ENCODE measurements at regions not wholly inside any gene's neighbourhood (a gene's known extent, or its start where the extent isn't known, plus 50 kb on each side); places are given as distances from the start of the nearest gene placed in this dataset.

DNA sequence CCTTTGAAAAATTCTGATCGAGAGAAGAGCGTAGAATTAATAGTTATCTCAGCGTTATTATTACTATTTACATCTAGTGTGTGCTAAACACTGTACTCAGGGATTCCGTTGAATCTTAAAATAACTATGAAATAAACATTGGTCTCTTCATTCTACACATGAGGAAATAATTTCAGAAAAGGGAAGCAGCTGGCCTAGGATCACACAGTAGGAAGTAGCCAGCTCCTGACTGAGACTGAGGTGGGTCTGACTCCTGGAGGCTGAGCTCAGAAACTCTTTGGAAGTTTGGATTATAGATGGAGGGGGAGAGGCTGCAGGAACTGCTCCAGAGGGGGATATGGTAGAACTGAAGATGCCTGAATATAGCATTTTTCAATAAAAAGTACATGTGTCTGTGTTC is 183.9 kb upstream of the WDR11 start:
- 41 to 52% methylated on average over 4 of the region's 4 CpGs for WGBS, 2 donors
- no peak for DNase-seq (ENCODE audit: low spot score in 2 of 2)
- Histone ChIP-seq H3K27me3 (no peaks in the 10 kb centered on the region), H3K4me3 (no peak overlapping the region), H3K36me3 (no peaks in the 10 kb centered on the region), H3K4me1 (no peaks in the 10 kb centered on the region), H3K9me3 (peaks cover 0 to 4% (median 0%) of the 10 kb centered on the region in 4 donors), H3K27ac (no peak overlapping the region)
- TF ChIP-seq POLR2A (IDR thresholded peaks at IDR 0.05) (no peak), EP300 (IDR thresholded peaks at IDR 0.05) (no peak)
- TF ChIP-seq, protein P1, sequence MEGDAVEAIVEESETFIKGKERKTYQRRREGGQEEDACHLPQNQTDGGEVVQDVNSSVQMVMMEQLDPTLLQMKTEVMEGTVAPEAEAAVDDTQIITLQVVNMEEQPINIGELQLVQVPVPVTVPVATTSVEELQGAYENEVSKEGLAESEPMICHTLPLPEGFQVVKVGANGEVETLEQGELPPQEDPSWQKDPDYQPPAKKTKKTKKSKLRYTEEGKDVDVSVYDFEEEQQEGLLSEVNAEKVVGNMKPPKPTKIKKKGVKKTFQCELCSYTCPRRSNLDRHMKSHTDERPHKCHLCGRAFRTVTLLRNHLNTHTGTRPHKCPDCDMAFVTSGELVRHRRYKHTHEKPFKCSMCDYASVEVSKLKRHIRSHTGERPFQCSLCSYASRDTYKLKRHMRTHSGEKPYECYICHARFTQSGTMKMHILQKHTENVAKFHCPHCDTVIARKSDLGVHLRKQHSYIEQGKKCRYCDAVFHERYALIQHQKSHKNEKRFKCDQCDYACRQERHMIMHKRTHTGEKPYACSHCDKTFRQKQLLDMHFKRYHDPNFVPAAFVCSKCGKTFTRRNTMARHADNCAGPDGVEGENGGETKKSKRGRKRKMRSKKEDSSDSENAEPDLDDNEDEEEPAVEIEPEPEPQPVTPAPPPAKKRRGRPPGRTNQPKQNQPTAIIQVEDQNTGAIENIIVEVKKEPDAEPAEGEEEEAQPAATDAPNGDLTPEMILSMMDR (IDR thresholded peaks at IDR 0.05) = no peak

DNA sequence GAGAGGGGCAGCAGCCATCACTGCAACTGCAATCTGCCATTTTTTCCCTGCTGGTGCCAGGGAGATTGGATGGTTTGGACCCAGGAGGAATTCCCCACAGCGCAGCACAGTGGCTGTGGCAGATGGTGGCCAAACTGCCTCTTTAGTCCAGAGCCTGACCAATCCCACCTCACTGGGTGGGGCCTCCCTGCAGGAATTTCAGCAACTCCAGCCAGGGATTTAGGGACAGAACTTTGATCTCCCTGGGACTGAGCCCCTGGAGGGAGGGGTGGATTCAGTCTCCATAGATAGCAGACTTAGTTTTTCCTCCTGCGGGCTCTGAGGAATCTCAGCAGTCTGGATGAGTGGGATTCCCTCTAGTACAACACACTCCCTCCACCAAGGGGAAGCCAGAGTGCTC is 179.7 kb upstream of the WDR11 start:
- Histone ChIP-seq H3K9me3 (peaks cover 0 to 20% (median 0%) of the 10 kb centered on the region in 4 donors), H3K27me3 (no peaks in the 10 kb centered on the region), H3K36me3 (no peaks in the 10 kb centered on the region), H3K4me1 (no peaks in the 10 kb centered on the region), H3K27ac (no peak overlapping the region), H3K4me3 (no peak overlapping the region)
- 93 to 100% methylated on average over 1 to 2 of the region's 2 CpGs for WGBS, 2 donors
- no peak for DNase-seq (ENCODE audit: low spot score in 2 of 2)
- TF ChIP-seq EP300 (IDR thresholded peaks at IDR 0.05) = no peak
- no peak for TF ChIP-seq POLR2A (IDR thresholded peaks at IDR 0.05)
- TF ChIP-seq, protein P1 (IDR thresholded peaks at IDR 0.05) = no peak

DNA sequence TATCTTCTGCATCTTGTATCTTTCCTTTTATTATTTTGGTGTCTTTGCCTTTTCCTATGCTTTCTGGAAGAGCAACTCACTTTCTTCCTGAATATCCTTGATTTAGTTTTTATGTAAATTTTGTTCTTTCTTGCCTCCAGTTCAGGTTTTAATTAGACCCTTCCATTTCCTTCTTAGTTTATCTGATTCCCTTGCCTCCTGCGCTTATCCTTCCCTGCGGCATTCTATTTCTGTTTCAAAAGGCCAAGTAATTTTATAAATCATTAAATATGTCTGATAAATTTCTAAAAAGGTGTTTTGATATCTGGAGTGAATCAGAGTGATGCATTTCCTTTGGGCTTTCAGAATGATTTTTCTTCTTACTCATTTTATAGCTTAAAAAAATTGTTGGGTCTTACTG is 167.7 kb upstream of the WDR11 start:
- H3K36me3 ChIP-seq = no peaks in the 10 kb centered on the region
- no peaks in the 10 kb centered on the region for H3K4me1 ChIP-seq
- H3K27me3 ChIP-seq = no peaks in the 10 kb centered on the region
- H3K9me3 ChIP-seq = peaks cover 0 to 2% (median 0%) of the 10 kb centered on the region in 4 donors
- H3K27ac ChIP-seq = no peak overlapping the region
- no peak for DNase-seq (ENCODE audit: low spot score in 2 of 2)
- 70 to 89% methylated on average over 2 of the region's 2 CpGs for WGBS, 2 donors
- TF ChIP-seq EP300 (IDR thresholded peaks at IDR 0.05) (no peak), POLR2A (IDR thresholded peaks at IDR 0.05) (no peak)
- TF ChIP-seq, protein P1 (IDR thresholded peaks at IDR 0.05) = no peak
- H3K4me3 ChIP-seq = no peak overlapping the region

DNA sequence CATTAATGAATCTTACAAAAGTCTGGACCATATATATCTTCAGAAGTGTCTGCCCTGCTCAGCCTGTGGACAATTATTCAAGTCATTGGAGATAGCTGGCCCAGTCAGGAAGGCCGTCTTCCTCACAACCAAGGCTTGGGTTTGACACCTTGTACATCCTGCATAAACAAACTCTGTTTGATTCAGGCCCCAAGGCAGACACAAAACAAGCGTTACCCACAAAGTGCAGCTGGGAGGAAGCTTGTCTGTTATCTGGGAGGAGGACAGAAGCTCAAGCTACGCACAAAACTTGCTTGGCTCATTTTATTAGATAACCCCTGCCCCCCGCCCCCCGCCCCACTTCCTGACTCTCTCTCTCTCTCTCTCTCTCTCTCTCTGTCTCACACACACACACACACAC is 166.9 kb upstream of the WDR11 start:
- DNase-seq (ENCODE audit: low spot score in 2 of 2) = no peak
- no peaks in the 10 kb centered on the region for H3K27me3 ChIP-seq
- no peak overlapping the region for H3K4me3 ChIP-seq
- no peak overlapping the region for H3K27ac ChIP-seq
- TF ChIP-seq POLR2A (IDR thresholded peaks at IDR 0.05) = no peak
- TF ChIP-seq, protein P1 (IDR thresholded peaks at IDR 0.05) = no peak
- no peak for TF ChIP-seq EP300 (IDR thresholded peaks at IDR 0.05)
- 17 to 24% methylated on average over 3 of the region's 5 CpGs for WGBS, 2 donors
- no peaks in the 10 kb centered on the region for H3K4me1 ChIP-seq
- no peaks in the 10 kb centered on the region for H3K9me3 ChIP-seq
- no peaks in the 10 kb centered on the region for H3K36me3 ChIP-seq

DNA sequence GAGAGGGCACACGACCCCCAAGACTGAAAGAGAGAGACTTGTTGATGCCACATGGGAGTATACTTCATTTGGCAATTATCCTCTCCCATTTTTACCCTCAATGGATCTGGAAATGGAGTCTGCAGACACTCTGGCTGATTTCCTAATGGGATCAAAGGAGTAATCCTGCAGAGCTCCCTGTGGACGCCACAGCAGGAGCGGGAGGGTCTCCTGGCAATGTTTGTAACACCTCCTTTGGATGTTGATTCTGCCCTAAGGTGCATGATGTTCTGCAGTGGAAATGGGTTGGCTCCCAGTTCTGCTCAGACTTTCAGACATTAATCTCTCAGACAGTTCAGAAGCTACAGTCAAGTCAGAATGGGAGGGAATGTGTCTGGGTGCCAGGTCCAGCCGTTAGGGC is 166.0 kb upstream of the WDR11 start:
- 53 to 55% methylated on average over 4 of the region's 4 CpGs for WGBS, 2 donors
- Histone ChIP-seq H3K27ac (no peak overlapping the region), H3K36me3 (no peaks in the 10 kb centered on the region), H3K27me3 (no peaks in the 10 kb centered on the region), H3K9me3 (no peaks in the 10 kb centered on the region), H3K4me1 (no peaks in the 10 kb centered on the region), H3K4me3 (no peak overlapping the region)
- TF ChIP-seq, protein P1 (IDR thresholded peaks at IDR 0.05) = no peak
- TF ChIP-seq EP300 (IDR thresholded peaks at IDR 0.05) (no peak), POLR2A (IDR thresholded peaks at IDR 0.05) (no peak)
- no peak for DNase-seq (ENCODE audit: low spot score in 2 of 2)

All from tibial nerve (tissue), 4 donors.